Hepatocyte (in vitro differentiated cells): ENCODE measurements at regions not wholly inside any gene's neighbourhood (a gene's known extent, or its start where the extent isn't known, plus 50 kb on each side); places are given as distances from the start of the nearest gene placed in this dataset.

Source experiments
- DNase-seq: peaks from one replicate; pipeline ENCODE4 v3.0.0-alpha.2; 2016; ENCODE audit warnings: low spot score
- H2AFZ ChIP-seq: fragments of 200-600 bp; sonication (generic); 2 replicates; pipeline ENCODE4 v1.6.0; 2016; ENCODE audit warnings: antibody characterized with exemption, mild to moderate bottlenecking
- H3K27ac ChIP-seq: fragments of 200-600 bp; sonication (generic); 2 replicates; pipeline ENCODE4 v1.5.1; 2016; ENCODE audit warnings: mild to moderate bottlenecking
- H3K27me3 ChIP-seq: fragments of 200-600 bp; sonication (generic); 2 replicates; pipeline ENCODE4 v1.6.1; 2016
- H3K36me3 ChIP-seq: fragments of 200-600 bp; sonication (generic); replicated peaks from 2 replicates; pipeline ENCODE4 v1.5.1; 2016; ENCODE audit warnings: low read depth; ENCODE audit not compliant: insufficient read depth
- H3K4me1 ChIP-seq: fragments of 200-600 bp; sonication (generic); 2 replicates; pipeline ENCODE4 v1.5.1; 2016; ENCODE audit warnings: mild to moderate bottlenecking, moderate library complexity; ENCODE audit not compliant: insufficient read depth
- H3K4me2 ChIP-seq: fragments of 200-600 bp; sonication (generic); 2 replicates; pipeline ENCODE4 v1.6.0; 2016
- H3K4me3 ChIP-seq: fragments of 200-600 bp; sonication (generic); 2 replicates; pipeline ENCODE4 v1.5.1; 2016; ENCODE audit warnings: mild to moderate bottlenecking
- H3K79me2 ChIP-seq: fragments of 200-600 bp; sonication (generic); 2 replicates; pipeline ENCODE4 v1.6.0; 2017; ENCODE audit warnings: mild to moderate bottlenecking
- H3K9me2 ChIP-seq: fragments of 200-600 bp; sonication (generic); replicated peaks from 2 replicates; pipeline ENCODE4 v1.6.0; 2017; ENCODE audit warnings: mild to moderate bottlenecking; ENCODE audit not compliant: insufficient read depth
- H3K9me3 ChIP-seq: fragments of 200-600 bp; sonication (generic); 2 replicates; pipeline ENCODE4 v1.5.1; 2016; ENCODE audit warnings: low read depth, mild to moderate bottlenecking
- H4K20me1 ChIP-seq: fragments of 200-600 bp; sonication (generic); 2 replicates; pipeline ENCODE4 v1.6.0; 2016; ENCODE audit warnings: mild to moderate bottlenecking; ENCODE audit not compliant: insufficient read depth, poor library complexity, severe bottlenecking
- EZH2 ChIP-seq: fragments of 200-600 bp; sonication (generic); IDR thresholded peaks from 2 replicates; pipeline ENCODE4 v1.6.1; 2016; ENCODE audit warnings: antibody characterized with exemption, mild to moderate bottlenecking, borderline replicate concordance
- EZH2phosphoT487 ChIP-seq: fragments of 200-600 bp; sonication (generic); IDR thresholded peaks from one replicate; pipeline ENCODE4 v1.6.1; 2018; ENCODE audit warnings: antibody characterized with exemption, mild to moderate bottlenecking, low read depth, moderate library complexity; ENCODE audit not compliant: unreplicated experiment, severe bottlenecking
- WGBS: methylation state at CpG from one replicate; pipeline ENCODE4 v1.1.6; 2016; ENCODE audit warnings: low lambda C conversion rate; ENCODE audit errors: missing lambda C conversion rate; 5-methylcytosine and 5-hydroxymethylcytosine counted together
- TF ChIP-seq, protein P1 (sequence below): fragments of 200-600 bp; sonication (generic); IDR thresholded peaks from 2 replicates; pipeline ENCODE4 v1.5.1; 2016; ENCODE audit warnings: antibody characterized with exemption, mild to moderate bottlenecking; ENCODE audit not compliant: poor library complexity

- no peaks in the 10 kb centered on the region for H3K9me3 ChIP-seq
- no peaks in the 10 kb centered on the region for H3K36me3 ChIP-seq
- no peak overlapping the region for H3K4me2 ChIP-seq
- no peaks in the 10 kb centered on the region for H3K27me3 ChIP-seq
- 81% methylated on average over 3 of the region's 3 CpGs for WGBS
- H4K20me1 ChIP-seq: no peaks in the 10 kb centered on the region
- TF ChIP-seq EZH2phosphoT487 (no peak), EZH2 (no peak)
- TF ChIP-seq, protein P1, sequence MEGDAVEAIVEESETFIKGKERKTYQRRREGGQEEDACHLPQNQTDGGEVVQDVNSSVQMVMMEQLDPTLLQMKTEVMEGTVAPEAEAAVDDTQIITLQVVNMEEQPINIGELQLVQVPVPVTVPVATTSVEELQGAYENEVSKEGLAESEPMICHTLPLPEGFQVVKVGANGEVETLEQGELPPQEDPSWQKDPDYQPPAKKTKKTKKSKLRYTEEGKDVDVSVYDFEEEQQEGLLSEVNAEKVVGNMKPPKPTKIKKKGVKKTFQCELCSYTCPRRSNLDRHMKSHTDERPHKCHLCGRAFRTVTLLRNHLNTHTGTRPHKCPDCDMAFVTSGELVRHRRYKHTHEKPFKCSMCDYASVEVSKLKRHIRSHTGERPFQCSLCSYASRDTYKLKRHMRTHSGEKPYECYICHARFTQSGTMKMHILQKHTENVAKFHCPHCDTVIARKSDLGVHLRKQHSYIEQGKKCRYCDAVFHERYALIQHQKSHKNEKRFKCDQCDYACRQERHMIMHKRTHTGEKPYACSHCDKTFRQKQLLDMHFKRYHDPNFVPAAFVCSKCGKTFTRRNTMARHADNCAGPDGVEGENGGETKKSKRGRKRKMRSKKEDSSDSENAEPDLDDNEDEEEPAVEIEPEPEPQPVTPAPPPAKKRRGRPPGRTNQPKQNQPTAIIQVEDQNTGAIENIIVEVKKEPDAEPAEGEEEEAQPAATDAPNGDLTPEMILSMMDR: no peak
- no peak for DNase-seq
- H3K4me1 ChIP-seq: no peaks in the 10 kb centered on the region
- H2AFZ ChIP-seq: no peak overlapping the region
- no peak overlapping the region for H3K27ac ChIP-seq
- no peaks in the 10 kb centered on the region for H3K9me2 ChIP-seq
- H3K4me3 ChIP-seq: no peak overlapping the region
- no peaks in the 10 kb centered on the region for H3K79me2 ChIP-seq
Measured at GRCh38 chr11:97201743-97202612, 812.2 kb downstream of the JRKL start.

DNA sequence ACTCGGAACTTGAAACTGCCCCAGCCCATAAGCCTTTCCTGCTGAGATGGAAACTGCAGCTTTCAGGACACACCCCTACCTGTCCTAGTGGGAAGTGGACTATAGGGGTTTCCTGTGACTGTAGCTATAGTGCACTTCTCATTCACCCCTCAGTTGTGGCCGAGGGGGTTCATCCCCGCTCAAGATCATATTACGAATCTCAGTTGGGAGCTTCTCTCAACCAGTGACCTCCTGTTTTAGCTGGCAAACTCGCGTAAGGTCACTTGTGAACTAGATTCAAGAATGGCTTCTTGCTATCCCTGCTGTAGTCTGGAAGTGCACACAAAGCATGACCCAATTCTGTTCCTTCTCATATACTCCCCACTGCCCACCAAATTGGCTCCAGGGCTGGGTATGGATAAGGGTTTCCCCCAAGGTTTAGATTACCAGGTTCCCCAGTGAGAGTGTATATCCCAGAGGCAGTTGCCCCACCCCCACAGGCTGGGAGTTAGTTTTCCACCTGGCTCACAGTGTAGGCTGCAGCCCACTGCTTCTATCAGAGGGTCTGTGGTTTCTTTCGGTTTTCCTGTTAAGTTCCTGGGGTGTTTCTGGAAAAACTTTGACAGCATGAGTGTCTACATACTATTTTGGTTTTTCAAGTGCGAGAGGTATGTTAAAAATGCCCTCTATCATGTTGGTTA lies 812.9 kb downstream of the JRKL start:
- Histone ChIP-seq H3K4me3 (no peak overlapping the region), H3K4me1 (no peaks in the 10 kb centered on the region), H3K27me3 (no peaks in the 10 kb centered on the region), H3K27ac (no peak overlapping the region), H3K4me2 (no peak overlapping the region), H3K36me3 (no peaks in the 10 kb centered on the region), H4K20me1 (no peaks in the 10 kb centered on the region), H2AFZ (no peak overlapping the region), H3K9me2 (no peaks in the 10 kb centered on the region), H3K79me2 (no peaks in the 10 kb centered on the region), H3K9me3 (no peaks in the 10 kb centered on the region)
- TF ChIP-seq EZH2phosphoT487: no peak
- TF ChIP-seq, protein P1: no peak
- TF ChIP-seq EZH2: no peak
- no peak for DNase-seq
- WGBS: 69% methylated on average over 8 of the region's 8 CpGs

GRCh38 chr11:97218011-97218410 lies 828.2 kb downstream of the JRKL start:
- Histone ChIP-seq H3K27me3 (no peaks in the 10 kb centered on the region), H3K36me3 (no peaks in the 10 kb centered on the region), H3K4me2 (no peak overlapping the region), H2AFZ (no peak overlapping the region), H3K4me1 (no peaks in the 10 kb centered on the region), H4K20me1 (no peaks in the 10 kb centered on the region), H3K9me2 (no peaks in the 10 kb centered on the region), H3K27ac (no peak overlapping the region), H3K79me2 (no peaks in the 10 kb centered on the region), H3K9me3 (no peaks in the 10 kb centered on the region), H3K4me3 (no peak overlapping the region)
- no peak for DNase-seq
- TF ChIP-seq EZH2phosphoT487 (no peak), EZH2 (no peak)
- TF ChIP-seq, protein P1: no peak
- WGBS: 90% methylated on average over 3 of the region's 3 CpGs
